ENCODE measurements at regions not wholly inside any gene's neighbourhood (a gene's known extent, or its start where the extent isn't known, plus 50 kb on each side); places are given as distances from the start of the nearest gene placed in this dataset.
"Not testable (repeated sequence)": the region's sequence is repeated elsewhere in the genome, so short reads cannot be mapped to it uniquely, and the experiment has no call there.

- no peak overlapping the region for H3K4me3 Mint-ChIP-seq (ENCODE audit: unreplicated experiment)
- DNase-seq = no peak
Observed at GRCh38 chr21:35506352-35506751, 457.2 kb upstream of the RUNX1 start.

GRCh38 chr21:35504951-35505466, 455.9 kb upstream of the RUNX1 start:
- no peak for DNase-seq
- Mint-ChIP-seq H3K27ac (ENCODE audit: unreplicated experiment) (no peak overlapping the region), H3K4me1 (ENCODE audit: low read depth, unreplicated experiment) (peaks cover 9% of the 10 kb centered on the region), H3K36me3 (ENCODE audit: unreplicated experiment) (peaks cover 13% of the 10 kb centered on the region), H3K27me3 (ENCODE audit: unreplicated experiment) (no peaks in the 10 kb centered on the region), H3K9me3 (ENCODE audit: unreplicated experiment) (no peaks in the 10 kb centered on the region), H3K4me3 (ENCODE audit: unreplicated experiment) (no peak overlapping the region)
- TF ChIP-seq CTCF (IDR thresholded peaks at IDR 0.05; ENCODE audit: partially characterized antibody, unreplicated experiment) = no peak

More at GRCh38 chr21:35506352-35506751, 457.2 kb upstream of the RUNX1 start:
- Mint-ChIP-seq H3K9me3 (ENCODE audit: unreplicated experiment) (no peaks in the 10 kb centered on the region), H3K27ac (ENCODE audit: unreplicated experiment) (no peak overlapping the region), H3K4me1 (ENCODE audit: low read depth, unreplicated experiment) (peaks cover 9% of the 10 kb centered on the region), H3K27me3 (ENCODE audit: unreplicated experiment) (no peaks in the 10 kb centered on the region), H3K36me3 (ENCODE audit: unreplicated experiment) (no peaks in the 10 kb centered on the region)
- TF ChIP-seq CTCF (IDR thresholded peaks at IDR 0.05; ENCODE audit: partially characterized antibody, unreplicated experiment) = no peak

GRCh38 chr21:35504277-35504676, 455.2 kb upstream of the RUNX1 start:
- H3K27ac Mint-ChIP-seq (ENCODE audit: unreplicated experiment) = no peak overlapping the region
- peaks cover 16% of the 10 kb centered on the region for H3K36me3 Mint-ChIP-seq (ENCODE audit: unreplicated experiment)
- no peaks in the 10 kb centered on the region for H3K9me3 Mint-ChIP-seq (ENCODE audit: unreplicated experiment)
- no peak overlapping the region for H3K4me3 Mint-ChIP-seq (ENCODE audit: unreplicated experiment)
- no peaks in the 10 kb centered on the region for H3K27me3 Mint-ChIP-seq (ENCODE audit: unreplicated experiment)
- no peak for TF ChIP-seq CTCF (IDR thresholded peaks at IDR 0.05; ENCODE audit: partially characterized antibody, unreplicated experiment)
- no peak for DNase-seq
- peaks cover 9% of the 10 kb centered on the region for H3K4me1 Mint-ChIP-seq (ENCODE audit: low read depth, unreplicated experiment)

- TF ChIP-seq CTCF (IDR thresholded peaks at IDR 0.05; ENCODE audit: partially characterized antibody, unreplicated experiment) = no peak
- Mint-ChIP-seq H3K9me3 (ENCODE audit: unreplicated experiment) (no peaks in the 10 kb centered on the region), H3K4me3 (ENCODE audit: unreplicated experiment) (no peak overlapping the region), H3K4me1 (ENCODE audit: low read depth, unreplicated experiment) (peaks cover 9% of the 10 kb centered on the region), H3K27ac (ENCODE audit: unreplicated experiment) (no peak overlapping the region), H3K36me3 (ENCODE audit: unreplicated experiment) (peaks cover 16% of the 10 kb centered on the region), H3K27me3 (ENCODE audit: unreplicated experiment) (no peaks in the 10 kb centered on the region)
- no peak for DNase-seq
Observed at GRCh38 chr21:35503671-35504070, 454.6 kb upstream of the RUNX1 start.

GRCh38 chr21:35502821-35503220, 453.7 kb upstream of the RUNX1 start:
- Mint-ChIP-seq H3K4me3 (ENCODE audit: unreplicated experiment) (no peak overlapping the region), H3K27ac (ENCODE audit: unreplicated experiment) (no peak overlapping the region), H3K9me3 (ENCODE audit: unreplicated experiment) (no peaks in the 10 kb centered on the region), H3K36me3 (ENCODE audit: unreplicated experiment) (peaks cover 16% of the 10 kb centered on the region), H3K27me3 (ENCODE audit: unreplicated experiment) (no peaks in the 10 kb centered on the region), H3K4me1 (ENCODE audit: low read depth, unreplicated experiment) (peaks cover 5% of the 10 kb centered on the region)
- TF ChIP-seq CTCF (IDR thresholded peaks at IDR 0.05; ENCODE audit: partially characterized antibody, unreplicated experiment) = no peak
- DNase-seq = no peak

GRCh38 chr21:35497522-35497921, 448.4 kb upstream of the RUNX1 start:
- not testable (repeated sequence) for H3K4me3 Mint-ChIP-seq (ENCODE audit: unreplicated experiment); DNase-seq; H3K27ac Mint-ChIP-seq (ENCODE audit: unreplicated experiment); H3K27me3 Mint-ChIP-seq (ENCODE audit: unreplicated experiment); H3K9me3 Mint-ChIP-seq (ENCODE audit: unreplicated experiment); H3K4me1 Mint-ChIP-seq (ENCODE audit: low read depth, unreplicated experiment)
- peaks cover 16% of the 10 kb centered on the region for H3K36me3 Mint-ChIP-seq (ENCODE audit: unreplicated experiment)
